ENCODE measurements at regions not wholly inside any gene's neighbourhood (a gene's known extent, or its start where the extent isn't known, plus 50 kb on each side); places are given as distances from the start of the nearest gene placed in this dataset.

- Histone ChIP-seq H3K27me3 (ENCODE audit: control insufficient read depth in 3 of 3, insufficient read depth in 3 of 3, low read length in 3 of 3) (no peaks in the 10 kb centered on the region), H3K4me1 (ENCODE audit: control insufficient read depth in 3 of 3, insufficient read depth in 2 of 3, low read depth in 1 of 3, low read length in 2 of 3) (peaks cover 0 to 12% (median 2%) of the 10 kb centered on the region in 3 donors), H3K27ac (ENCODE audit: low read depth in 1 of 3, low read length in 2 of 3) (no peak overlapping the region), H3K4me3 (ENCODE audit: low read depth in 1 of 3, low read length in 3 of 3) (no peak overlapping the region), H3K36me3 (ENCODE audit: control insufficient read depth in 3 of 3, insufficient read depth in 2 of 3, low read depth in 1 of 3, low read length in 3 of 3) (no peaks in the 10 kb centered on the region), H3K9me3 (ENCODE audit: control insufficient read depth in 2 of 2, insufficient read depth in 1 of 2, low read depth in 1 of 2, low read length in 1 of 2) (no peaks in the 10 kb centered on the region)
- no peak for DNase-seq
- 90 to 98% (median 94%) methylated on average over 2 of the region's 2 CpGs for WGBS, 3 donors
- FAIRE-seq, result no peak
Measured at GRCh38 chr5:61821561-61821960, 484.4 kb upstream of the KIF2A start.

- WGBS, 3 donors, result 88 to 90% (median 89%) methylated on average over 5 of the region's 5 CpGs
- DNase-seq (no peak), FAIRE-seq (no peak)
Measured at GRCh38 chr5:61822584-61822983, 483.4 kb upstream of the KIF2A start.

GRCh38 chr5:61823065-61823464, 482.9 kb upstream of the KIF2A start:
- no peaks in the 10 kb centered on the region for H3K9me3 ChIP-seq (ENCODE audit: control insufficient read depth in 2 of 2, insufficient read depth in 1 of 2, low read depth in 1 of 2, low read length in 1 of 2)
- H3K27me3 ChIP-seq (ENCODE audit: control insufficient read depth in 3 of 3, insufficient read depth in 3 of 3, low read length in 3 of 3), result no peaks in the 10 kb centered on the region
- H3K4me3 ChIP-seq (ENCODE audit: low read depth in 1 of 3, low read length in 3 of 3), result no peak overlapping the region
- peaks cover 0 to under 1% (median 0%) of the 10 kb centered on the region in 3 donors for H3K4me1 ChIP-seq (ENCODE audit: control insufficient read depth in 3 of 3, insufficient read depth in 2 of 3, low read depth in 1 of 3, low read length in 2 of 3)
- WGBS, 3 donors, result 88 to 93% (median 92%) methylated on average over 10 of the region's 10 CpGs
- FAIRE-seq (no peak), DNase-seq (no peak)
- no peaks in the 10 kb centered on the region for H3K36me3 ChIP-seq (ENCODE audit: control insufficient read depth in 3 of 3, insufficient read depth in 2 of 3, low read depth in 1 of 3, low read length in 3 of 3)
- no peak overlapping the region for H3K27ac ChIP-seq (ENCODE audit: low read depth in 1 of 3, low read length in 2 of 3)

More at GRCh38 chr5:61822584-61822983, 483.4 kb upstream of the KIF2A start:
- Histone ChIP-seq H3K9me3 (ENCODE audit: control insufficient read depth in 2 of 2, insufficient read depth in 1 of 2, low read depth in 1 of 2, low read length in 1 of 2) (no peaks in the 10 kb centered on the region), H3K27me3 (ENCODE audit: control insufficient read depth in 3 of 3, insufficient read depth in 3 of 3, low read length in 3 of 3) (no peaks in the 10 kb centered on the region), H3K4me3 (ENCODE audit: low read depth in 1 of 3, low read length in 3 of 3) (no peak overlapping the region), H3K36me3 (ENCODE audit: control insufficient read depth in 3 of 3, insufficient read depth in 2 of 3, low read depth in 1 of 3, low read length in 3 of 3) (no peaks in the 10 kb centered on the region), H3K27ac (ENCODE audit: low read depth in 1 of 3, low read length in 2 of 3) (no peak overlapping the region), H3K4me1 (ENCODE audit: control insufficient read depth in 3 of 3, insufficient read depth in 2 of 3, low read depth in 1 of 3, low read length in 2 of 3) (peaks cover 0 to 3% (median 2%) of the 10 kb centered on the region in 3 donors)

GRCh38 chr5:61823781-61824180, 482.2 kb upstream of the KIF2A start:
- H3K27me3 ChIP-seq (ENCODE audit: control insufficient read depth in 3 of 3, insufficient read depth in 3 of 3, low read length in 3 of 3), result no peaks in the 10 kb centered on the region
- H3K4me3 ChIP-seq (ENCODE audit: low read depth in 1 of 3, low read length in 3 of 3), result no peak overlapping the region
- 31 to 36% (median 34%) methylated on average over 2 of the region's 2 CpGs for WGBS, 3 donors
- no peak overlapping the region for H3K27ac ChIP-seq (ENCODE audit: low read depth in 1 of 3, low read length in 2 of 3)
- no peaks in the 10 kb centered on the region for H3K36me3 ChIP-seq (ENCODE audit: control insufficient read depth in 3 of 3, insufficient read depth in 2 of 3, low read depth in 1 of 3, low read length in 3 of 3)
- H3K4me1 ChIP-seq (ENCODE audit: control insufficient read depth in 3 of 3, insufficient read depth in 2 of 3, low read depth in 1 of 3, low read length in 2 of 3), result no peaks in the 10 kb centered on the region
- DNase-seq (no peak), FAIRE-seq (no peak)
- H3K9me3 ChIP-seq (ENCODE audit: control insufficient read depth in 2 of 2, insufficient read depth in 1 of 2, low read depth in 1 of 2, low read length in 1 of 2), result no peaks in the 10 kb centered on the region

- H3K36me3 ChIP-seq (ENCODE audit: control insufficient read depth in 3 of 3, insufficient read depth in 2 of 3, low read depth in 1 of 3, low read length in 3 of 3), result no peaks in the 10 kb centered on the region
- H3K4me1 ChIP-seq (ENCODE audit: control insufficient read depth in 3 of 3, insufficient read depth in 2 of 3, low read depth in 1 of 3, low read length in 2 of 3), result no peaks in the 10 kb centered on the region
- no peaks in the 10 kb centered on the region for H3K27me3 ChIP-seq (ENCODE audit: control insufficient read depth in 3 of 3, insufficient read depth in 3 of 3, low read length in 3 of 3)
- no peak for FAIRE-seq
- no peak overlapping the region for H3K27ac ChIP-seq (ENCODE audit: low read depth in 1 of 3, low read length in 2 of 3)
- no peaks in the 10 kb centered on the region for H3K9me3 ChIP-seq (ENCODE audit: control insufficient read depth in 2 of 2, insufficient read depth in 1 of 2, low read depth in 1 of 2, low read length in 1 of 2)
- 86 to 91% (median 87%) methylated on average over 4 of the region's 4 CpGs for WGBS, 3 donors
- H3K4me3 ChIP-seq (ENCODE audit: low read depth in 1 of 3, low read length in 3 of 3), result no peak overlapping the region
- no peak for DNase-seq
Measured at GRCh38 chr5:61824396-61824795, 481.6 kb upstream of the KIF2A start.

GRCh38 chr5:61827445-61827975, 478.5 kb upstream of the KIF2A start:
- H3K27ac ChIP-seq (ENCODE audit: low read depth in 1 of 3, low read length in 2 of 3), result no peak overlapping the region
- 84 to 93% (median 86%) methylated on average over 2 of the region's 2 CpGs for WGBS, 3 donors
- no peak overlapping the region for H3K4me3 ChIP-seq (ENCODE audit: low read depth in 1 of 3, low read length in 3 of 3)
- DNase-seq (no peak), FAIRE-seq (no peak)
- no peaks in the 10 kb centered on the region for H3K27me3 ChIP-seq (ENCODE audit: control insufficient read depth in 3 of 3, insufficient read depth in 3 of 3, low read length in 3 of 3)
- no peaks in the 10 kb centered on the region for H3K36me3 ChIP-seq (ENCODE audit: control insufficient read depth in 3 of 3, insufficient read depth in 2 of 3, low read depth in 1 of 3, low read length in 3 of 3)
- no peaks in the 10 kb centered on the region for H3K4me1 ChIP-seq (ENCODE audit: control insufficient read depth in 3 of 3, insufficient read depth in 2 of 3, low read depth in 1 of 3, low read length in 2 of 3)
- H3K9me3 ChIP-seq (ENCODE audit: control insufficient read depth in 2 of 2, insufficient read depth in 1 of 2, low read depth in 1 of 2, low read length in 1 of 2), result no peaks in the 10 kb centered on the region

- H3K36me3 ChIP-seq (ENCODE audit: control insufficient read depth in 3 of 3, insufficient read depth in 2 of 3, low read depth in 1 of 3, low read length in 3 of 3), result no peaks in the 10 kb centered on the region
- FAIRE-seq, result no peak
- no peak overlapping the region for H3K4me3 ChIP-seq (ENCODE audit: low read depth in 1 of 3, low read length in 3 of 3)
- WGBS, 3 donors, result 87 to 90% (median 89%) methylated on average over 3 of the region's 3 CpGs
- H3K9me3 ChIP-seq (ENCODE audit: control insufficient read depth in 2 of 2, insufficient read depth in 1 of 2, low read depth in 1 of 2, low read length in 1 of 2), result no peaks in the 10 kb centered on the region
- no peaks in the 10 kb centered on the region for H3K27me3 ChIP-seq (ENCODE audit: control insufficient read depth in 3 of 3, insufficient read depth in 3 of 3, low read length in 3 of 3)
- no peak overlapping the region for H3K27ac ChIP-seq (ENCODE audit: low read depth in 1 of 3, low read length in 2 of 3)
- no peak for DNase-seq
- no peaks in the 10 kb centered on the region for H3K4me1 ChIP-seq (ENCODE audit: control insufficient read depth in 3 of 3, insufficient read depth in 2 of 3, low read depth in 1 of 3, low read length in 2 of 3)
Measured at GRCh38 chr5:61828856-61829255, 477.1 kb upstream of the KIF2A start.

GRCh38 chr5:61831736-61832135, 474.3 kb upstream of the KIF2A start:
- H3K27me3 ChIP-seq (ENCODE audit: control insufficient read depth in 3 of 3, insufficient read depth in 3 of 3, low read length in 3 of 3), result no peaks in the 10 kb centered on the region
- WGBS, 3 donors, result 93 to 96% (median 93%) methylated on average over 4 of the region's 4 CpGs
- H3K4me3 ChIP-seq (ENCODE audit: low read depth in 1 of 3, low read length in 3 of 3), result no peak overlapping the region
- H3K36me3 ChIP-seq (ENCODE audit: control insufficient read depth in 3 of 3, insufficient read depth in 2 of 3, low read depth in 1 of 3, low read length in 3 of 3), result no peaks in the 10 kb centered on the region
- DNase-seq, result no peak
- no peak for FAIRE-seq
- H3K9me3 ChIP-seq (ENCODE audit: control insufficient read depth in 2 of 2, insufficient read depth in 1 of 2, low read depth in 1 of 2, low read length in 1 of 2), result no peaks in the 10 kb centered on the region
- no peak overlapping the region for H3K27ac ChIP-seq (ENCODE audit: low read depth in 1 of 3, low read length in 2 of 3)
- H3K4me1 ChIP-seq (ENCODE audit: control insufficient read depth in 3 of 3, insufficient read depth in 2 of 3, low read depth in 1 of 3, low read length in 2 of 3), result no peaks in the 10 kb centered on the region

- Histone ChIP-seq H3K4me3 (ENCODE audit: low read depth in 1 of 3, low read length in 3 of 3) (no peak overlapping the region), H3K9me3 (ENCODE audit: control insufficient read depth in 2 of 2, insufficient read depth in 1 of 2, low read depth in 1 of 2, low read length in 1 of 2) (no peaks in the 10 kb centered on the region), H3K27me3 (ENCODE audit: control insufficient read depth in 3 of 3, insufficient read depth in 3 of 3, low read length in 3 of 3) (no peaks in the 10 kb centered on the region), H3K36me3 (ENCODE audit: control insufficient read depth in 3 of 3, insufficient read depth in 2 of 3, low read depth in 1 of 3, low read length in 3 of 3) (no peaks in the 10 kb centered on the region), H3K27ac (ENCODE audit: low read depth in 1 of 3, low read length in 2 of 3) (no peak overlapping the region), H3K4me1 (ENCODE audit: control insufficient read depth in 3 of 3, insufficient read depth in 2 of 3, low read depth in 1 of 3, low read length in 2 of 3) (no peaks in the 10 kb centered on the region)
- FAIRE-seq (no peak), DNase-seq (no peak)
Measured at GRCh38 chr5:61837788-61838187, 468.2 kb upstream of the KIF2A start.

Data from small intestine (tissue), 7 donors.